Endothelial cell of umbilical vein (primary cell): ENCODE measurements at regions not wholly inside any gene's neighbourhood (a gene's known extent, or its start where the extent isn't known, plus 50 kb on each side); places are given as distances from the start of the nearest gene placed in this dataset.
"Not testable (repeated sequence)": the region's sequence is repeated elsewhere in the genome, so short reads cannot be mapped to it uniquely, and the experiment has no call there.

Experiments
- BruUV-seq: library from RNA; stranded (reverse); fragments of 400-500 nt; replicated peaks from 2 replicates; lab custom pipeline; 2021; lab: Mats Ljungman, UMichigan
- CTCF ChIA-PET: fragments of 300-600, 350-600 bp; sonication (Branson Sonifier 250); formaldehyde crosslinking; loops from one replicate; lab custom pipeline; 2021; ENCODE audit warnings: antibody characterized with exemption, inconsistent platforms; lab: Charles Lee
- POLR2A ChIA-PET: fragments of 300-600, 350-600 bp; sonication (Branson Sonifier 250); formaldehyde crosslinking; loops from one replicate; lab custom pipeline; 2021; ENCODE audit warnings: antibody characterized with exemption, inconsistent platforms; lab: Charles Lee
- DNase-seq: peaks from one replicate; pipeline ENCODE4 v3.0.0-alpha.2; 2011; ENCODE audit warnings: low read depth, low spot score
- FAIRE-seq: peaks from 2 replicates; lab custom pipeline; 2011; peaks lifted over from hg19 to GRCh38; lab: Jason Lieb, UNC
- H2AFZ ChIP-seq: 2 replicates; pipeline ENCODE4 v1.6.0; 2012; ENCODE audit warnings: low read depth, low read length, control low read depth, inconsistent platforms
- H3K27ac ChIP-seq: 2 replicates; pipeline ENCODE4 v1.5.1; 2011; ENCODE audit warnings: low read depth, mild to moderate bottlenecking, control low read depth, low read length, moderate library complexity; ENCODE audit not compliant: insufficient read depth
- H3K27me3 ChIP-seq, 2 experiments: 2 replicates each; pipeline versions ENCODE4 v1.6.0 to v1.6.1; 2011; ENCODE audit warnings: low read length in 2 of 2, mixed read lengths in 1 of 2; ENCODE audit not compliant: control insufficient read depth in 2 of 2, insufficient read depth in 2 of 2
- H3K36me3 ChIP-seq, 2 experiments: 2 replicates in 1 of 2; 3 replicates in 1 of 2; pipeline ENCODE4 v1.5.1; 2011; ENCODE audit warnings: low read length in 2 of 2, mild to moderate bottlenecking in 1 of 2, moderate library complexity in 1 of 2; ENCODE audit not compliant: control insufficient read depth in 2 of 2, insufficient read depth in 2 of 2; ENCODE audit errors: extremely low read depth in 1 of 2
- H3K4me1 ChIP-seq: 3 replicates; pipeline ENCODE4 v1.5.1; 2011; ENCODE audit warnings: mild to moderate bottlenecking, low read length; ENCODE audit not compliant: control insufficient read depth, insufficient read depth; ENCODE audit errors: extremely low read depth
- H3K4me2 ChIP-seq: 2 replicates; pipeline ENCODE4 v1.6.1; 2011; ENCODE audit warnings: low read length, control low read depth, mixed read lengths; ENCODE audit not compliant: insufficient read depth
- H3K4me3 ChIP-seq, 3 experiments: fragments of 200-600 bp in 1 of 3; sonication (generic), shearing (Covaris generic) in 1 of 3; replicated peaks in 1 of 3; 2 replicates each; pipeline ENCODE4 v1.5.1; 2011 to 2016; ENCODE audit warnings: control low read depth in 3 of 3, low read length in 3 of 3, mild to moderate bottlenecking in 2 of 3, inconsistent platforms in 1 of 3, low read depth in 1 of 3, moderate library complexity in 1 of 3; ENCODE audit not compliant: insufficient read depth in 1 of 3
- H3K79me2 ChIP-seq: 2 replicates; pipeline ENCODE4 v1.6.0; 2012; ENCODE audit warnings: low read length, inconsistent platforms; ENCODE audit not compliant: control insufficient read depth, insufficient read depth
- H3K9ac ChIP-seq: replicated peaks from 2 replicates; pipeline ENCODE3; 2011; ENCODE audit warnings: low read length, control low read depth; ENCODE audit not compliant: insufficient read depth; ENCODE audit errors: extremely low read depth
- H3K9me1 ChIP-seq: replicated peaks from 3 replicates; pipeline ENCODE4 v1.6.0; 2011; ENCODE audit warnings: mild to moderate bottlenecking, low read length; ENCODE audit not compliant: control insufficient read depth, insufficient read depth; ENCODE audit errors: extremely low read depth
- H3K9me3 ChIP-seq: replicated peaks from 2 replicates; pipeline ENCODE4 v1.5.1; 2012; ENCODE audit warnings: low read length, inconsistent platforms; ENCODE audit not compliant: control insufficient read depth, insufficient read depth
- H4K20me1 ChIP-seq: replicated peaks from 2 replicates; pipeline ENCODE3; 2011; ENCODE audit warnings: mild to moderate bottlenecking, low read length; ENCODE audit not compliant: control insufficient read depth, insufficient read depth; ENCODE audit errors: extremely low read depth
- EZH2 ChIP-seq: IDR thresholded peaks from 2 replicates; pipeline ENCODE4 v1.6.1; 2012; ENCODE audit warnings: borderline replicate concordance, low read depth, mild to moderate bottlenecking, moderate library complexity, low read length, inconsistent platforms; ENCODE audit not compliant: severe bottlenecking
- FOS ChIP-seq: IDR thresholded peaks from 2 replicates; pipeline ENCODE4 v1.6.1; 2011; ENCODE audit warnings: mild to moderate bottlenecking, low read length, moderate library complexity, borderline replicate concordance; ENCODE audit not compliant: insufficient read depth
- GATA2 ChIP-seq: IDR thresholded peaks from 2 replicates; pipeline ENCODE4 v1.7.0; 2011; ENCODE audit warnings: low read depth, mild to moderate bottlenecking, moderate library complexity, mixed read lengths, low read length; ENCODE audit not compliant: insufficient read length, insufficient read depth
- JUN ChIP-seq: IDR thresholded peaks from 2 replicates; pipeline ENCODE4 v1.6.1; 2011; ENCODE audit warnings: borderline replicate concordance, low read depth; ENCODE audit not compliant: insufficient read length, insufficient read depth
- MYC ChIP-seq: IDR thresholded peaks from one replicate; pipeline ENCODE4 v1.6.1; 2011; ENCODE audit warnings: mild to moderate bottlenecking, low read depth, low read length
- POLR2A ChIP-seq: IDR thresholded peaks from 2 replicates; pipeline ENCODE4 v1.6.1; 2012; ENCODE audit warnings: low read depth, mild to moderate bottlenecking, control low read depth, low read length
- POLR2AphosphoS5 ChIP-seq: IDR thresholded peaks from 2 replicates; pipeline ENCODE4 v1.6.1; 2012; ENCODE audit warnings: low read depth, mild to moderate bottlenecking, control low read depth, low read length, moderate library complexity; ENCODE audit not compliant: insufficient read depth
- dilution Hi-C: fragments of 300-500 bp; cut with MboI; formaldehyde crosslinking; loops from one replicate; pipeline ENCODE4 v1.15.0; 2019; ENCODE audit warnings: low sequenced_read_pairs; ENCODE audit not compliant: extremely low pct_ligation_motif_present
- intact Hi-C: fragments of 100-400 bp; cut with micrococcal nuclease; formaldehyde crosslinking; loops from one replicate; pipeline ENCODE4 v1.10.0; 2022
- TF ChIP-seq, protein P1 (sequence below), 2 donors: IDR thresholded peaks; 1 replicate in 1 of 2; 2 replicates in 1 of 2; pipeline ENCODE4 v1.5.1; 2011; ENCODE audit warnings: low read length in 2 of 2, mild to moderate bottlenecking in 2 of 2, moderate library complexity in 2 of 2, control low read depth in 1 of 2, inconsistent platforms in 1 of 2, low read depth in 1 of 2; ENCODE audit not compliant: insufficient read depth in 1 of 2; ENCODE audit errors: extremely low read depth in 1 of 2
- TF ChIP-seq, protein P2 (sequence below): IDR thresholded peaks from 2 replicates; pipeline ENCODE4 v1.6.1; 2011; ENCODE audit not compliant: insufficient read depth, insufficient read length

DNA sequence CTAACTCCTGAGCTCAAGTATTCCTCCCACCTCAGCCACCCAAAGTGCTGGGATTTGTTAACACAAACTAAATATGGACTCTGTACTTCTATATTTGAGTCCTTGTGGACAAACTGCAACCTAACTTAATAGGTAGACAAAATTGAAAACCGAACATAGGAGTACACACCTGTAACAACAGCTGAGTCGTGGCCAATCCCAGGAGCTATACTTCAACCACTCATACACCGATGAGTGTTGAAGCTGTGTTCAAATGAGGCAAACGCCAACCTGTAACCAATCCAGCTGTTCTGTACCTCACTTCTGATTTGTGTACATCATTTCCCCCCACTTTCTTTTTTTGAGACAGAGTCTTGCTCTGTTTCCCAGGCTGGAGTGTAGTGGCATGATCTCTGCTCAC, 471.5 kb upstream of the C16orf82 start:
- ChIA-PET CTCF (no interaction called here), POLR2A (no interaction called here)
- H3K4me3 ChIP-seq = no peak overlapping the region
- no peaks in the 10 kb centered on the region for H4K20me1 ChIP-seq
- intact Hi-C loops (no loop called here), dilution Hi-C loops (no loop called here)
- TF ChIP-seq JUN (no peak), MYC (no peak), FOS (no peak), EZH2 (no peak), POLR2A (no peak), POLR2AphosphoS5 (no peak), GATA2 (no peak)
- TF ChIP-seq, protein P1, sequence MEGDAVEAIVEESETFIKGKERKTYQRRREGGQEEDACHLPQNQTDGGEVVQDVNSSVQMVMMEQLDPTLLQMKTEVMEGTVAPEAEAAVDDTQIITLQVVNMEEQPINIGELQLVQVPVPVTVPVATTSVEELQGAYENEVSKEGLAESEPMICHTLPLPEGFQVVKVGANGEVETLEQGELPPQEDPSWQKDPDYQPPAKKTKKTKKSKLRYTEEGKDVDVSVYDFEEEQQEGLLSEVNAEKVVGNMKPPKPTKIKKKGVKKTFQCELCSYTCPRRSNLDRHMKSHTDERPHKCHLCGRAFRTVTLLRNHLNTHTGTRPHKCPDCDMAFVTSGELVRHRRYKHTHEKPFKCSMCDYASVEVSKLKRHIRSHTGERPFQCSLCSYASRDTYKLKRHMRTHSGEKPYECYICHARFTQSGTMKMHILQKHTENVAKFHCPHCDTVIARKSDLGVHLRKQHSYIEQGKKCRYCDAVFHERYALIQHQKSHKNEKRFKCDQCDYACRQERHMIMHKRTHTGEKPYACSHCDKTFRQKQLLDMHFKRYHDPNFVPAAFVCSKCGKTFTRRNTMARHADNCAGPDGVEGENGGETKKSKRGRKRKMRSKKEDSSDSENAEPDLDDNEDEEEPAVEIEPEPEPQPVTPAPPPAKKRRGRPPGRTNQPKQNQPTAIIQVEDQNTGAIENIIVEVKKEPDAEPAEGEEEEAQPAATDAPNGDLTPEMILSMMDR (IDR thresholded peaks at IDR 0.05; ENCODE audit: extremely low read depth in 1 of 2, insufficient read depth in 1 of 2, low read depth in 1 of 2, low read length in 2 of 2) = no peak
- TF ChIP-seq, protein P2, sequence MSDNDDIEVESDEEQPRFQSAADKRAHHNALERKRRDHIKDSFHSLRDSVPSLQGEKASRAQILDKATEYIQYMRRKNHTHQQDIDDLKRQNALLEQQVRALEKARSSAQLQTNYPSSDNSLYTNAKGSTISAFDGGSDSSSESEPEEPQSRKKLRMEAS = no peak
- H3K9ac ChIP-seq = no peak overlapping the region
- H2AFZ ChIP-seq = no peak overlapping the region
- no TSS peak for BruUV-seq
- H3K27me3 ChIP-seq = no peaks in the 10 kb centered on the region
- H3K27ac ChIP-seq = no peak overlapping the region
- H3K79me2 ChIP-seq = no peaks in the 10 kb centered on the region
- no peaks in the 10 kb centered on the region for H3K4me1 ChIP-seq
- no peak for DNase-seq
- no peaks in the 10 kb centered on the region for H3K9me1 ChIP-seq
- no peaks in the 10 kb centered on the region for H3K36me3 ChIP-seq
- FAIRE-seq = no peak
- H3K4me2 ChIP-seq = no peak overlapping the region
- H3K9me3 ChIP-seq = peaks cover 5% of the 10 kb centered on the region

DNA sequence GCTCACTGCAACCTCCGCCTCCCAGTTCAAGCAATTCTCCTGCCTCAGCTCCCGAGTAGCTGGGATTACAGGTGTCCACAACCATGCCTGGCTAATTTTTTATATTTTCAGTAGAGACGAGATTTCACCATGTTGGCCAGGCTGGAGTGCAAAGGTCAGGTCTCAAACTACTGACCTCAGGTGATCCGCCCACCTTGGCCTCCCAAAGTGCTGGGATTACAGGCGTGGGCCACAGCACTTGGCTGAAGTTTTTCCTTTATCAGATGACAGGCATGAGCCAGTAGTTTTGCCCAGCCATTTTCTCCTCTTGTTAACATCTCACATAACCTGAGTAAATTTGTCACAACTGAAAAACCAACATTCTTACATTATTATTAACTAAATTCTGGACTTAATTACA, 470.7 kb upstream of the C16orf82 start:
- not testable (repeated sequence) for FAIRE-seq

More for the DNA sequence above, 470.7 kb upstream of the C16orf82 start:
- intact Hi-C loops, H3K36me3 ChIP-seq, BruUV-seq, dilution Hi-C loops, H4K20me1 ChIP-seq, POLR2A ChIA-PET, H3K27me3 ChIP-seq, CTCF ChIA-PET, H3K4me1 ChIP-seq, H3K9ac ChIP-seq, H3K4me2 ChIP-seq, H3K4me3 ChIP-seq, H3K27ac ChIP-seq, DNase-seq, H2AFZ ChIP-seq, H3K79me2 ChIP-seq, H3K9me1 ChIP-seq, H3K9me3 ChIP-seq: not testable (repeated sequence)
